Activated T-cell treated with anti-CD3 and anti-CD28 coated beads, Interleukin-2, amount 50 U/mL, for 1 hour (primary cell): ENCODE measurements at regions not wholly inside any gene's neighbourhood (a gene's known extent, or its start where the extent isn't known, plus 50 kb on each side); places are given as distances from the start of the nearest gene placed in this dataset.
"Not testable (repeated sequence)": the region's sequence is repeated elsewhere in the genome, so short reads cannot be mapped to it uniquely, and the experiment has no call there.

Source experiments
- DNase-seq: peaks from one replicate; pipeline ENCODE4 v3.0.0-alpha.2; 2020

DNA sequence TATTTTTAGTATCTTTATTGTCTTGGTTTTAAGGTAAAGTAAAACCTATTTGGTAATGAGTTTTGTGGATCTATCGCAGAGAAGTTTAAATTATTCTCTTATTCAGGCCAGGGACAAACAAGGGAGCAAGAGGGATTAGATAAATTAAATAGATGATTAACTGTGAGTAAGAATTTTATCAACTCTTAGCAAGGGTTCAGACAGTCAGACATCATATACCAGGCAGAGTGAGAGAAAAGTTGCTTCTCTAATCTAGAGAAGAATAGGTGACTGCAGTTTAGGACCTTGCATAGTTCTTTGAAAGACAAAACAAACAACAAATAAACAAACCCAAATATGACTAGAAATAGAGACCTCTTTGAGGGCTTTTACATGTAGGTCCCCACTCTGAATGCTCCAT is 840.2 kb upstream of the GOT2 start:
- no peak for DNase-seq

GRCh38 chr16:59573528-59574271 is 839.6 kb upstream of the GOT2 start:
- DNase-seq, result no peak

DNA sequence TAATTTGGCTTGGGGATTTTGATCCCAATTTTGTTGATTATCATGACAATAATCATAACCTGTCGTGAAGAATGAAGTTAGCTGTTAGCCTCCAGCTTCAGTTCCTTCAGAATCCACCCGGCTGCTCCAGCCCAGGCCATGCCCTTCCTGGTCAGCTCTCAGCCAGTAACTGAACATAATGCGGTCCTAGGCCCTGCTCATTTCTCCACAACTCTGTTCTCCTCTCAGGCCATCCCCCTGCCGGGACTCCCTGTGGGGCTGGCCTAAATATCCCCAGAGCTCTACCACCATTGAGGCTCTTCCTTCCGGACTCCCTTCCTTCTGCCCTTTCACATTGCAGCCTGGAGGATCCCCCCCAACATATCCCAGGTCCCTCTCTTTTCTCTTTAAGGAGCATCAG is 833.4 kb upstream of the GOT2 start:
- DNase-seq, result no peak

DNA sequence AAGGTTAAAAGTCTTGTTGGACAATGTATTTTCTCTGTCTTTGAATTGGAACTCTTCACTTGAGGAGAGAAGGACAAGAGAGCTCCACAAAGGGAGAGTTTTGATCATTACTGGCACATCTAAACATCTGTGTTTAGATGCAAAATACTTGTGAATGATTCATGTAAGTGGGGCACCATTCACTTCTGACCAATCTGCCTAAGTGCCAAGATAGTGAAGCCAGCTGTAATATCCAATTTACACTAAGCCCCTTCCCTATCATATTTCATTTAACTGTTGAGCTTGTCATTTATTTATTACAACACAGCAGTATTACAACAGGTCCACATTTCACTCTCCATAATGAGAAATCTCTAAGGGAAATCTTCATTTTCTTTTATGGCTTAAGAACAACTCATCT is 832.3 kb upstream of the GOT2 start:
- DNase-seq, result no peak

DNA sequence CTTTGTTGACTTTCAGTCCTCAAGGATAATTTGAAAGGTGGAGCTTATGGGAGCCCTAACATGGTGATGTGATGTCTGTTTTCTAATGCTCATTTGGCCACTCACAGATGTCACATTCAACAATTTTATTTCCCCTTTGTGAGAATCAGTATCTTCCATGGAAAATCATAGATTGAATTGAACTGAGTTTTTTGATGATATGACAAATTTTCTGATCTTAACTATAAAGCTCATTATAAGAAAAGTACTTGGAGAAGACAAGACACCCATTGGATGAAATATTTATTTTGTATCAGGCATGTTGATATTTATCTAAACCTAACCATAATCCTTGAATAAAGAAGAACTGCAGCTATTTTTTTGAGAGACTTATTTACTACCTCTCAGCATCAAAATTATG is 824.6 kb upstream of the GOT2 start:
- no peak for DNase-seq

DNA sequence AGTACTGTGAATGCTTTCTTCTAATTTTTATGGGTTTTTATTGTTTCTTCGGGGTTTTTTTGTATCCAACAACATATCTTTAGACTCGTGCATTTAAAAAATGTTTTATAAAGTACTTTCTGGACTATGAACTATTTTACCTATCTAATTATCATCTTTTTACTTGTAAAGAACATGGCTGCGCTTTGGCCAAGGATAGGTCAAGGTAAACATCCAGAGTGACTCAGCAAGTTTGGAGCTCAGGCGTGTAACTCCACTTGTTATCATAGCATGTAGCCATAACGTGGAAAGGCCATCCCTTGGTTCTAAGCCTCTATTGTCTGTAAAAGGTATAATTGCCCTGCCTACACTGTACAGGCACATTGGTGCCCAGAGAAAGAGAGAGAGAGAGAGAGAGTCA is 818.0 kb upstream of the GOT2 start:
- no peak for DNase-seq

DNA sequence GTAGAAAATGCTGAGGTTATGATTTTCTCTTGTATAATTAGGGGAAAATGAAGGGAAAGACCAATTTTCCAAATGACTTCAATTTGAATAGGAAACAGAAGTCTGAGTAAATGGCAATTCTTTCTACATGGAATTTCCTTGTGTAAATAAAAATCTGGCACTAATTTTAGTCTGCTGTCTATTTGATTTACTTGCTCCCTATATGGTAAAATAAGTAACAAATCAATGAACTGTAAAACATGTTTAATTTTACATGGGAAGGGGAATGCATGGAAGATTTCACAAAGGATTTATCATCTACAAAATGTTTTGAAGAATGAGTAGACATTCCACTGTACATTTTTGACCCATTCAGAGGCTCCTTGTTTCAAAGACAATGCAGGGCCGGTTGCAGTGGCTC is 811.6 kb upstream of the GOT2 start:
- DNase-seq, result no peak

DNA sequence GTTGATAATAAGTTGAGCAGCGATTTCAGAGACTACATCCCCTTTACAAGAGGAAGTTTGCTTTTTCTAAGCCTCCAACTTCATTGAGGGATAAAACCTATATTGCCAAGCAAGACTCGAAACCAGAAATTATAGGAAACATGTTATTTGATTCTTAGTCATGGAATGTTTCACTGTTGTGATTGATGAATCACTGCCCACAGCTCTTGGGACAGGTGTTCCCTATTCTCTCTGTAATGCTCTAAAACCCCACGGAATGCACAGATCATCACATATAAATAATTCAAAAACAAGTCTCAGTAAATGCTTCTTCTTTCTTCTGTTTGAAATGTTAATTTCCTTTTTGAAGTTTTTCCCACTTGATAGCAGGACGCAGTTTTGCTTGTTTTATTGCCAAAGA is 809.5 kb upstream of the GOT2 start:
- no peak for DNase-seq

DNA sequence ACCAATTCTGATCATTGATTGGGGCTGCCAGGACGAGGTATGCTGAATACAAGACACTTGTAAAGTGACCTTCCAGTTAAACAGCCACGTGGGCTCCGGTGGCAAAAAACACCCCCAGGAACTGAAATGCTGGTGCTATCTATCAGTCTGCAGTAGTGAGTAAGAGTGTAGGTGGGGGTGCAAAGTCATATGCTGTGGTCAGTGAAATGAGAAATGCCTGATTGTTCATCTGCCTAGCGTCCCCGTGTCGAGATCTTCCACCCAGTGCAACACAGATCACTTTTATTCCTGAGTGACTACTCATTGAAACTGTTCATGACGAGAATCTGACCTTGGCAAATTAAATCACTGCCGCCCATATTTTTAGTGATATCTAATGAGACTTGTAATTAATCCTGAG is 806.5 kb upstream of the GOT2 start:
- DNase-seq, result no peak

- no peak for DNase-seq
Observed at GRCh38 chr16:59535298-59535697, 801.2 kb upstream of the GOT2 start.

GRCh38 chr16:59527206-59527997 is 793.3 kb upstream of the GOT2 start:
- DNase-seq, result no peak

GRCh38 chr16:59522826-59523225 is 788.7 kb upstream of the GOT2 start:
- DNase-seq, result no peak

- DNase-seq, result not testable (repeated sequence)
Observed at GRCh38 chr16:59518721-59519120, 784.6 kb upstream of the GOT2 start.

DNA sequence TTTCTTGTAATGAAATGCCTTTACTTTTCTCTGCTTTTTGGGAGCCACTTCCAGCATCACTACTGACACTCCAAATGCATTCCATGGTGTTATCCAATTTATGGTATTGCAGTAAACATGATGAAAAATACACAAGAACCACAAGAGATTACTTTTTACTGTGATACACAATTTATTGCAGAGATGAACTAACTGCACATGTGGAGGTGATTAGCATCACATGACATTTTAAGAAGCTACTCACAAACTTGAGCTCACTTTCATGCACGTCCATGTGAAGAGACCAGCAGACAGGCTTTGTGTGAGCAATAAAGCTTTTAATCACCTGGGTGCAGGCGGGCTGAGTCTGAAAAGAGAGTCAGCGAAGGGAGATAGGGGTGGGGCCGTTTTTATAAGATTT is 780.5 kb upstream of the GOT2 start:
- DNase-seq, result no peak

- no peak for DNase-seq
Observed at GRCh38 chr16:59510008-59510424, 775.9 kb upstream of the GOT2 start.

DNA sequence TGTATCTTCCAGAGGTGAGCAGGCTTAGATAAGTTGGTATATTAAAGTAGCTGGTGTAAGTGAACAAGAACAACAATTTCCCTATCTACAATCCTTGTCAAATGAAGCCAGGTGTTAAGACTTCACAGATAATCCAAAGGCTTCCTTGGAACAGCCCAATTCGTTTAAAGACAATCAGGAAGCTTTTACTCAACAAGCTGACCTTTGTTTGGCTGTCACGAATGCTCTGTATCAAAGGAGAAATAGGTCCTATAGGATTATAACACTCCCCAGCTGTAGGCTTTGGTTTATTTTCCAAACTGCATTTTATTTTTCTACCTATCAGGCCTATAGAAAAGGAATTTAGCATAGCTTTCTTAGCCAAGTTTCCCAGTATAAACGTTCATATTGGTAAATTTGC is 766.5 kb upstream of the GOT2 start:
- DNase-seq, result no peak

GRCh38 chr16:59487067-59487466 is 753.0 kb upstream of the GOT2 start:
- DNase-seq, result no peak

- DNase-seq, result no peak
Observed at GRCh38 chr16:59484833-59485516, 750.9 kb upstream of the GOT2 start.

- no peak for DNase-seq
Observed at GRCh38 chr16:59478838-59479237, 744.7 kb upstream of the GOT2 start.

DNA sequence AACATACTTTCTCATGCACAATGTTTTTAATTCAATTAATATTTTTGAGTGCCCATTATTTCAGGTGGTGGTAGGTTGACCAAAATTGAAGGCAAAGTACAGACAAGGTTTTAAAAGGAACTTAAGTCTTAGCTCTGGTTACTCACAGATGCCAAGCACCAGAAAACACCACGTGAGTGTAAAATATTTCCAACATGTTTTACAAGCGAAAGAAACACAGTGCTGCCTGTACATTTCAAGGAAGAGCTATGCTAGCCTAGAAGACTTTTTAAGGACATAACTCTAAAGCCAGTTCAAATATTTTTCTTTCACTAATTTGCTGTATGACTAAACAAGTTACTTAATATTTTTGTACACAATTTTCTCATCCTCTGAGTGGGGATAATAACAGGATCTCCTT is 736.4 kb upstream of the GOT2 start:
- no peak for DNase-seq

GRCh38 chr16:59469266-59469665 is 735.1 kb upstream of the GOT2 start:
- DNase-seq, result no peak

DNA sequence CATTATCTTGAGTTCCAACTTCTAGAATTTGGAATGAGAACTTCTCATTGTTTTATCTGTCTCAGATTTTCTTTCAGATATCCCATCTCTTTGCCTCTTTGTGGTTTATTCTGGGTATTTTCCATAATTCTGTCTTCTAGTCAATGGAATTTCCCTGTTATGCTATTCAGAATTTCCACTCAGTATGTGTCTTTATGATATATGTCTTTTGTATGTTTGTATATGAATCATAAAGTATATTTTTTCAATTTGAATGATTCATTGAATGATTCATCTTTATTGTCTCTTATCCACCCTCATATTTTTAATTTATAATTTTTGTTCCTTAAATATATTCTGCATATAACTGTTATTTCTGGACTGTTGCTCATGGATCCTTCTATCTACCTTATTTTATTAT is 729.7 kb upstream of the GOT2 start:
- DNase-seq, result no peak

DNA sequence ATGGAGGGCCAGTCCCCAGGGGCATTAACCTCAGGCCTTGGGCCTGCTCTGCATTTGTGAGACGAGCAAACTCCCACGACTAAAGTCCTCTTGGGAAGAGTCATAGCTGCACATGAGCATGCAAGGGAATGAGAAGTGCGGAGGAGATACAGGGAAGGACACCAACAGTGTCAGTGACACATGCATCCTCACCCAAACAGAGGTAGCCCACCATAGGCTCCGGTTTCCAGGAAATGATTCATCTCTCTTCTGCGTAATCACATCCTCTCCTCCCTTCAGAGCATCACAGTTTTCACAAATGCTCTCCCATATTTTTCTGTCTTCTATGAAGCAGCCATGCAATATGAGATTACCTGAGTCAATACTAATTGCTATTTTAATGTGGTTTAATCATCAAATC is 725.7 kb upstream of the GOT2 start:
- no peak for DNase-seq

GRCh38 chr16:59455497-59455896 is 721.4 kb upstream of the GOT2 start:
- no peak for DNase-seq
